ENCODE measurements at regions not wholly inside any gene's neighbourhood (a gene's known extent, or its start where the extent isn't known, plus 50 kb on each side); places are given as distances from the start of the nearest gene placed in this dataset.

- Histone ChIP-seq H2AFZ (ENCODE audit: low read length) (peak overlapping the region; percentile 79; the same call in 1 of the 2 replicates), H3K36me3 (ENCODE audit: control insufficient read depth in 2 of 4, insufficient read depth in 4 of 4, low read length in 3 of 4) (no peaks in the 10 kb centered on the region; a peak in 1 of 8 replicates), H3K23ac (ENCODE audit: insufficient read length) (no peak overlapping the region), H2BK120ac (replicated peaks; ENCODE audit: low read depth, low read length) (no peak overlapping the region), H2BK15ac (ENCODE audit: low read length) (no peak overlapping the region), H3K27ac (ENCODE audit: low read depth, low read length) (no peak overlapping the region), H2AK5ac (ENCODE audit: low read depth, low read length) (no peak overlapping the region), H4K5ac (ENCODE audit: insufficient read length, low read depth, low read length) (no peak overlapping the region), H3K9me3 (ENCODE audit: insufficient read depth in 2 of 2, low read depth in 1 of 2, low read length in 1 of 2) (no peaks in the 10 kb centered on the region), H3K79me2 (ENCODE audit: control insufficient read depth in 1 of 2, insufficient read depth in 2 of 2, low read length in 2 of 2) (no peaks in the 10 kb centered on the region), H3K56ac (replicated peaks; ENCODE audit: insufficient read length, low read depth, low read length) (no peak overlapping the region), H3K27me3 (replicated peaks in 1 of 4; ENCODE audit: control insufficient read depth in 3 of 4, extremely low read depth in 1 of 4, insufficient read depth in 3 of 4, low read length in 3 of 4) (no peaks in the 10 kb centered on the region), H3K18ac (ENCODE audit: extremely low read depth, low read length) (no peak overlapping the region), H3K4me3 (ENCODE audit: extremely low read depth in 1 of 4, insufficient read depth in 2 of 4, low read depth in 3 of 4, low read length in 4 of 4) (no peak overlapping the region), H4K91ac (replicated peaks; ENCODE audit: insufficient read length, low read length) (no peak overlapping the region), H3K14ac (ENCODE audit: insufficient read length) (no peak overlapping the region), H3K23me2 (ENCODE audit: low read depth, low read length) (no peaks in the 10 kb centered on the region), H3K79me1 (ENCODE audit: low read depth, low read length) (no peaks in the 10 kb centered on the region), H4K20me1 (replicated peaks in 1 of 2; ENCODE audit: control insufficient read depth in 1 of 2, insufficient read depth in 2 of 2, low read length in 2 of 2) (no peaks in the 10 kb centered on the region), H3K4me1 (replicated peaks in 1 of 4; ENCODE audit: control insufficient read depth in 3 of 4, insufficient read depth in 4 of 4, low read length in 3 of 4) (no peaks in the 10 kb centered on the region), H3K4ac (replicated peaks; ENCODE audit: insufficient read length, low read depth, low read length) (no peak overlapping the region), H2BK5ac (ENCODE audit: low read depth, low read length) (no peak overlapping the region), H2BK20ac (ENCODE audit: low read length) (no peak overlapping the region), H4K8ac (ENCODE audit: extremely low read depth, insufficient read depth, low read length) (no peak overlapping the region), H3K4me2 (ENCODE audit: insufficient read depth in 1 of 2, low read depth in 2 of 2, low read length in 2 of 2) (no peak overlapping the region), H2BK12ac (ENCODE audit: low read depth, low read length) (no peak overlapping the region), H3K9ac (replicated peaks in 1 of 4; ENCODE audit: extremely low read depth in 1 of 4, low read depth in 3 of 4, low read length in 3 of 4) (no peak overlapping the region)
- ChIA-PET CTCF (ENCODE audit: partially characterized antibody) (no interaction called here), POLR2A (ENCODE audit: partially characterized antibody) (no interaction called here)
- DNase-seq (ENCODE audit: low read depth in 1 of 2, low spot score in 2 of 2): no peak
- peak in 2 of 3 experiments; percentile 23 to 37; a peak in 2 of 4 replicates for TF ChIP-seq CTCF (IDR thresholded peaks at IDR 0.05; ENCODE audit: control extremely low read depth in 1 of 3, insufficient read depth in 1 of 3, low read depth in 1 of 3, low read length in 3 of 3)
- no peak for TF ChIP-seq TBP (IDR thresholded peaks at IDR 0.05; ENCODE audit: low read depth, low read length)
- no peak for TF ChIP-seq KDM1A (IDR thresholded peaks at IDR 0.05; ENCODE audit: borderline replicate concordance, low read length)
- TF ChIP-seq RAD21 (IDR thresholded peaks at IDR 0.05 in 1 of 2, conservative IDR thresholded peaks at IDR 0.05 in 1 of 2; ENCODE audit: low read depth in 2 of 2, low read length in 2 of 2): peak; percentile 60
- TF ChIP-seq E2F6 (IDR thresholded peaks at IDR 0.05): no peak
- no peak for TF ChIP-seq HDAC2 (IDR thresholded peaks at IDR 0.05; ENCODE audit: borderline replicate concordance in 1 of 2, low read depth in 2 of 2, low read length in 2 of 2)
- FAIRE-seq: no peak
Measured at GRCh38 chr13:54758795-54759194, 1730.2 kb downstream of the OLFM4 start.

All from H1 (cell line).